Breast epithelium (tissue), 4 donors: ENCODE measurements at regions not wholly inside any gene's neighbourhood (a gene's known extent, or its start where the extent isn't known, plus 50 kb on each side); places are given as distances from the start of the nearest gene placed in this dataset.
"Not testable (repeated sequence)": the region's sequence is repeated elsewhere in the genome, so short reads cannot be mapped to it uniquely, and the experiment has no call there.

Source experiments
- DNase-seq, 2 donors: peaks; one replicate each; pipeline ENCODE4 v3.0.0-alpha.2; 2019; ENCODE audit warnings: low spot score in 2 of 2
- H3K27ac ChIP-seq, 2 donors: fragments of 200-600 bp; sonication (generic) in 1 of 2; one replicate each; pipeline ENCODE4 v1.5.1; 2016 to 2019; ENCODE audit warnings: mild to moderate bottlenecking in 1 of 2
- H3K27me3 ChIP-seq, 2 donors: fragments of 200-600 bp; sonication (generic) in 1 of 2; one replicate each; pipeline versions ENCODE4 v1.5.1 to v1.6.0; 2017 to 2019; ENCODE audit warnings: control low read depth in 1 of 2, mild to moderate bottlenecking in 1 of 2
- H3K36me3 ChIP-seq: fragments of 200-600 bp; one replicate; pipeline ENCODE4 v1.5.1; 2019
- H3K4me1 ChIP-seq, 2 donors: fragments of 200-600 bp; sonication (generic); one replicate each; pipeline ENCODE4 v1.5.1; 2016 to 2019; ENCODE audit warnings: control low read depth in 1 of 2
- H3K4me3 ChIP-seq, 3 donors: fragments of 200-600 bp; sonication (generic); 1 replicate in 2 of 3; 2 replicates in 1 of 3; pipeline ENCODE4 v1.5.1; 2016 to 2019; ENCODE audit warnings: mild to moderate bottlenecking in 3 of 3, moderate library complexity in 2 of 3
- H3K9me3 ChIP-seq, 2 donors: fragments of 200-600 bp; sonication (generic) in 1 of 2; one replicate each; pipeline ENCODE4 v1.5.1; 2016 to 2019; ENCODE audit warnings: control low read depth in 1 of 2
- intact Hi-C: fragments of 100-400 bp; cut with DNase I; formaldehyde crosslinking; loops from one replicate; pipeline ENCODE4 v1.15.1; 2023; ENCODE audit warnings: low total_unique reads

GRCh38 chr9:61953108-61953507, 763.3 kb downstream of the SPATA31A7 start:
- H3K27me3 ChIP-seq, H3K36me3 ChIP-seq, H3K27ac ChIP-seq, H3K4me3 ChIP-seq, DNase-seq, H3K4me1 ChIP-seq, H3K9me3 ChIP-seq, intact Hi-C loops: not testable (repeated sequence)

- H3K27me3 ChIP-seq, H3K36me3 ChIP-seq, H3K9me3 ChIP-seq, H3K4me3 ChIP-seq, H3K4me1 ChIP-seq, DNase-seq, H3K27ac ChIP-seq, intact Hi-C loops: not testable (repeated sequence)
Observed at GRCh38 chr9:61971635-61972034, 781.8 kb downstream of the SPATA31A7 start.

- H3K27ac ChIP-seq, result peak overlapping the region; percentile 68 to 79
- H3K9me3 ChIP-seq, H3K36me3 ChIP-seq, H3K4me1 ChIP-seq, H3K4me3 ChIP-seq, intact Hi-C loops, H3K27me3 ChIP-seq: not testable (repeated sequence)
- DNase-seq, result peak in 1 of 2 donors; percentile 31
Observed at GRCh38 chr9:61974501-61974900, 784.7 kb downstream of the SPATA31A7 start.

- H3K4me1 ChIP-seq, intact Hi-C loops, H3K36me3 ChIP-seq, H3K27me3 ChIP-seq, DNase-seq, H3K9me3 ChIP-seq, H3K4me3 ChIP-seq, H3K27ac ChIP-seq: not testable (repeated sequence)
Observed at GRCh38 chr9:61976318-61976717, 786.5 kb downstream of the SPATA31A7 start.

- H3K4me3 ChIP-seq, H3K4me1 ChIP-seq, intact Hi-C loops, H3K27me3 ChIP-seq, H3K36me3 ChIP-seq, H3K9me3 ChIP-seq, H3K27ac ChIP-seq, DNase-seq: not testable (repeated sequence)
Observed at GRCh38 chr9:61982727-61983126, 792.9 kb downstream of the SPATA31A7 start.

GRCh38 chr9:61983441-61983840, 793.6 kb downstream of the SPATA31A7 start:
- H3K9me3 ChIP-seq, H3K4me1 ChIP-seq, DNase-seq, intact Hi-C loops, H3K27me3 ChIP-seq, H3K4me3 ChIP-seq, H3K36me3 ChIP-seq, H3K27ac ChIP-seq: not testable (repeated sequence)

- intact Hi-C loops, H3K36me3 ChIP-seq, DNase-seq, H3K27me3 ChIP-seq, H3K9me3 ChIP-seq, H3K4me3 ChIP-seq, H3K4me1 ChIP-seq, H3K27ac ChIP-seq: not testable (repeated sequence)
Observed at GRCh38 chr9:61983954-61984353, 794.1 kb downstream of the SPATA31A7 start.

- H3K9me3 ChIP-seq, intact Hi-C loops, H3K36me3 ChIP-seq, H3K27me3 ChIP-seq, H3K27ac ChIP-seq, DNase-seq, H3K4me1 ChIP-seq, H3K4me3 ChIP-seq: not testable (repeated sequence)
Observed at GRCh38 chr9:61984513-61984912, 794.7 kb downstream of the SPATA31A7 start.

GRCh38 chr9:61992110-61992509, 802.3 kb downstream of the SPATA31A7 start:
- H3K9me3 ChIP-seq, intact Hi-C loops, H3K4me3 ChIP-seq, H3K36me3 ChIP-seq, H3K27me3 ChIP-seq, H3K27ac ChIP-seq, H3K4me1 ChIP-seq, DNase-seq: not testable (repeated sequence)

- intact Hi-C loops, result not testable (repeated sequence)
Observed at GRCh38 chr9:62032441-62032840, 842.6 kb downstream of the SPATA31A7 start.

GRCh38 chr9:62038260-62038659, 848.4 kb downstream of the SPATA31A7 start:
- H3K9me3 ChIP-seq, H3K27me3 ChIP-seq, H3K4me1 ChIP-seq, DNase-seq, H3K36me3 ChIP-seq, H3K27ac ChIP-seq, intact Hi-C loops, H3K4me3 ChIP-seq: not testable (repeated sequence)

More at GRCh38 chr9:62032441-62032840, 842.6 kb downstream of the SPATA31A7 start:
- H3K36me3 ChIP-seq, H3K27me3 ChIP-seq, H3K4me1 ChIP-seq, H3K27ac ChIP-seq, DNase-seq, H3K9me3 ChIP-seq, H3K4me3 ChIP-seq: not testable (repeated sequence)

GRCh38 chr9:62058155-62058554, 868.3 kb downstream of the SPATA31A7 start:
- DNase-seq, result not testable (repeated sequence)

GRCh38 chr9:62071043-62071442, 881.2 kb downstream of the SPATA31A7 start:
- H3K27ac ChIP-seq, DNase-seq, H3K9me3 ChIP-seq, intact Hi-C loops, H3K36me3 ChIP-seq, H3K4me1 ChIP-seq, H3K4me3 ChIP-seq, H3K27me3 ChIP-seq: not testable (repeated sequence)

More at GRCh38 chr9:62058155-62058554, 868.3 kb downstream of the SPATA31A7 start:
- H3K4me3 ChIP-seq, H3K9me3 ChIP-seq, H3K27me3 ChIP-seq, H3K4me1 ChIP-seq, H3K36me3 ChIP-seq, H3K27ac ChIP-seq, intact Hi-C loops: not testable (repeated sequence)

GRCh38 chr9:62073401-62073800, 883.6 kb downstream of the SPATA31A7 start:
- DNase-seq, H3K36me3 ChIP-seq, intact Hi-C loops, H3K4me1 ChIP-seq, H3K27me3 ChIP-seq, H3K27ac ChIP-seq, H3K4me3 ChIP-seq, H3K9me3 ChIP-seq: not testable (repeated sequence)
